ENCODE measurements at regions not wholly inside any gene's neighbourhood (a gene's known extent, or its start where the extent isn't known, plus 50 kb on each side); places are given as distances from the start of the nearest gene placed in this dataset.

- Histone ChIP-seq H3K9me3 (ENCODE audit: low read depth, low read length) (no peaks in the 10 kb centered on the region), H3K4me1 (ENCODE audit: insufficient read depth, low read length) (peaks cover 51% of the 10 kb centered on the region), H3K4me3 (ENCODE audit: low read length) (no peak overlapping the region), H3K27me3 (ENCODE audit: insufficient read depth, low read length) (no peaks in the 10 kb centered on the region)
Measured at GRCh38 chr1:185376840-185377635, 60.0 kb upstream of the IVNS1ABP start.

DNA sequence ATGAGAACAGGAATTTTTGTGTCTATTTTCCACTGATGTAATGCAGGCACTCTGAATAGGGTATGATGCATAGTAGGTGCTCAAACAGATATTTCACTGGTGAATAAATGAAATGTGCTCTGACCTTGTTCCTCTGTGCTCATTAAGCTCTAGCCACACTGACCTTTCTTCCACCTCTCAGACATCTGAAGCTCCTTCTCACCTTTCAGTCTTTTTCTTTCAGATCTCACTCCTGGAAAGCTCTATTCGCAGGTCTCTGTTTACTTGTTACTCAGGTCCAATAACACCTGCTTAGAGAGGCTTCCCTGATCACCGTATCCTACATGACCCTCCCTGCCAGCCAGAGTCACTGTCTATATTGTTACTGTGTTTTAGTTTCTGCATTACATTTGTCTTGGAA, 59.2 kb upstream of the IVNS1ABP start:
- Histone ChIP-seq H3K9me3 (ENCODE audit: low read depth, low read length) (no peaks in the 10 kb centered on the region), H3K27me3 (ENCODE audit: insufficient read depth, low read length) (no peaks in the 10 kb centered on the region), H3K4me3 (ENCODE audit: low read length) (no peak overlapping the region), H3K4me1 (ENCODE audit: insufficient read depth, low read length) (peaks cover 51% of the 10 kb centered on the region)

DNA sequence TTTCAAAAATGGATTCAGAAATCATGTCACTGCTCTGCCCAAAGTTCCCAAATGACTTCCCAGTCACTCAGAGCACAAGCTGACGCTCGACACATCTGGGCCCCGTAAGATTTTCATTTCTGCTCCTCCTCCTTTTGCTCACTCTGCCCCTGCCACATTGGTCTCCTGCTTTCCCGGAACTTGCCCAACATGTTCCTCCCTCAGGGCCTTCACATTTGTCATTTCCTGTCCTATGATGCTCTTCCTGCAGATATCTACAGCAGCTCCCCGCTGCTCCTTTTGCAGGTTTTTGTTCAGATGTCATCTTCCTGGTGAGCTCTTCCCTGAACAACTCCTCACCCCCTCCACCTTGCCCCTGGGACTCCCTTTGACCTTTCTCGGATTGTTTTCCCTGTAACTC, 58.5 kb upstream of the IVNS1ABP start:
- Histone ChIP-seq H3K4me1 (ENCODE audit: insufficient read depth, low read length) (peaks cover 51% of the 10 kb centered on the region), H3K9me3 (ENCODE audit: low read depth, low read length) (no peaks in the 10 kb centered on the region), H3K4me3 (ENCODE audit: low read length) (no peak overlapping the region), H3K27me3 (ENCODE audit: insufficient read depth, low read length) (no peaks in the 10 kb centered on the region)

DNA sequence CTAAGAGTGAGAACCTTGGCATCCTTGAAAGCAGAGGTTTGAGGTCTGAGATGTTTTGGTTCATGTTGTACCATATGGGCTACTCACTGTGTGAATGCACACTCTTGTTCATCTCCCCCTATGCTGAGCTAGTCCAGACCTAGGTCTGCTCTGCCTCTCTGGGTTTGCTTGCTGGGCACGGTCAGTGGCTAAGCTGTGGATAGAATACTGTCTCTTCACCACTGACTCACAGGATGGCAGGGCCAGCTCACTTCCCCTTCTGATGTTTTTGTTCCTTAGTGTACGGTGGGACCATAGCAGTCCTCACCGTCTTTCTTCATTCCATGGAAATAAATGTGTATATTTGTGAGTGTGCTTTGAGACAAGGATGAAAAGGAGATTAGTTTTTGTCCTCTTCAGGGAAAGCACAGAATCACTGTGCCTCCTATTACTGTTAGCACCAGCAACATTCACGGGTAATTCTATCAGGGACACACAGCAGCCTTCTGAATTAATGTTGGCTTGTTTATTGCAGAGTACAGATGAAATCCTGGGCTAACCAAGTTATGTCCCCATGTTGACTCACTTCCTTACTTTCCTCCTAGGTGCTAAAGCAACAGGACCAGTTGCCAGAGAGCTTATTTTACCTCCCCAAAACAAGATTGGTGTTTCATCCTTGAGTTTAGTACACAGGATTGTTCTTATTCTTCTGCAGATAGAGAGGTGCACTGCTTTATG, 56.9 kb upstream of the IVNS1ABP start:
- H3K27me3 ChIP-seq (ENCODE audit: insufficient read depth, low read length), result no peaks in the 10 kb centered on the region
- no peaks in the 10 kb centered on the region for H3K9me3 ChIP-seq (ENCODE audit: low read depth, low read length)
- no peak overlapping the region for H3K4me3 ChIP-seq (ENCODE audit: low read length)
- peaks cover 51% of the 10 kb centered on the region for H3K4me1 ChIP-seq (ENCODE audit: insufficient read depth, low read length)

- Histone ChIP-seq H3K4me3 (ENCODE audit: low read length) (no peak overlapping the region), H3K27me3 (ENCODE audit: insufficient read depth, low read length) (no peaks in the 10 kb centered on the region), H3K9me3 (ENCODE audit: low read depth, low read length) (no peaks in the 10 kb centered on the region)
Measured at GRCh38 chr1:185369786-185370185, 52.7 kb upstream of the IVNS1ABP start.

GRCh38 chr1:185368913-185369491, 52.0 kb upstream of the IVNS1ABP start:
- Histone ChIP-seq H3K9me3 (ENCODE audit: low read depth, low read length) (no peaks in the 10 kb centered on the region), H3K27me3 (ENCODE audit: insufficient read depth, low read length) (no peaks in the 10 kb centered on the region), H3K4me3 (ENCODE audit: low read length) (no peak overlapping the region), H3K4me1 (ENCODE audit: insufficient read depth, low read length) (peaks cover 10% of the 10 kb centered on the region)

More at GRCh38 chr1:185369786-185370185, 52.7 kb upstream of the IVNS1ABP start:
- peaks cover 18% of the 10 kb centered on the region for H3K4me1 ChIP-seq (ENCODE audit: insufficient read depth, low read length)

- Histone ChIP-seq H3K4me1 (ENCODE audit: insufficient read depth, low read length) (peaks cover 4% of the 10 kb centered on the region), H3K27me3 (ENCODE audit: insufficient read depth, low read length) (no peaks in the 10 kb centered on the region), H3K9me3 (ENCODE audit: low read depth, low read length) (no peaks in the 10 kb centered on the region), H3K4me3 (ENCODE audit: low read length) (no peak overlapping the region)
Measured at GRCh38 chr1:185368313-185368855, 51.3 kb upstream of the IVNS1ABP start.

DNA sequence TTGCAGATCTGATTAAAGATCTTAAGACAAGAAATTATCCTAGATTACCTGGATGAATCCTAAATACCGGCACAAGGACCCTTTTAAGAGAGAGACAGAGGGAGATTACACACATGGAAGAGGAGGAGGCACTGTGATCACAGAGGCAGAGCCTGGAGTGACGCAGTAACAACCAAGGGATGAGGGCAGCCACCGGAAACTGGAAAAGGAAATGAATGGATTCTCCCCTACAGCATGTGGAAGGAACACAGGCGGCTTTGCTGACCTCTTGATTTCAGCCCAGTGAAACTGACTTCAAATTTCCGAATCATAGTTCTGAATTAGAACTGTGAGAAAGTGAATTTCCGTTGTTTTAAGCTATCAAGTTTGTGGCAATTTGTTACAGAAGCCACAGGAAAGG, 50.2 kb upstream of the IVNS1ABP start:
- H3K27me3 ChIP-seq (ENCODE audit: insufficient read depth, low read length), result no peaks in the 10 kb centered on the region
- H3K9me3 ChIP-seq (ENCODE audit: low read depth, low read length), result peaks cover 3% of the 10 kb centered on the region
- no peaks in the 10 kb centered on the region for H3K4me1 ChIP-seq (ENCODE audit: insufficient read depth, low read length)
- no peak overlapping the region for H3K4me3 ChIP-seq (ENCODE audit: low read length)

Data from mononuclear cell (primary cell).